ENCODE measurements at regions not wholly inside any gene's neighbourhood (a gene's known extent, or its start where the extent isn't known, plus 50 kb on each side); places are given as distances from the start of the nearest gene placed in this dataset.

DNA sequence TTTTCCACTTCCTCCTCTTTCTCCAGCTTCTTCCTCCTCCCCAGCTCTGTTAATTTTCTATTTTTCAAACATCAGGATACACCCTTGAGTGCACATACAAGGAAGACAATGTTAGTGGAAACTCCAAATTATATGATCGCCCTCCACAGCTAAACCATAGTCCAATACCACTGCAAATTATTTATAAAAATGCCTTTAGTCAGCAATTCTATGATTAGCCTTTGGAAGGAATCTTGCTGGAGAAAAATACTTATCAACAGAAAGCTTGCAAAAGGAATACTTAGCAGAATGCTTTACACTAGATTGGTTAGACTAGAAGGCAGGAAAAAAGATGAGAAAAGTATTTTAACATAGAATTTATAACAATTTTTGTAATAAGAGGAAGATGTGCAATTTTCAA lies 178.9 kb downstream of the FAM124B start:
- WGBS, 2 experiments (ENCODE audit: extremely low coverage in 1 of 2, insufficient coverage in 1 of 2, insufficient read length in 1 of 2, insufficient replicate concordance in 2 of 2, low coverage in 1 of 2, low lambda C conversion rate in 2 of 2, missing lambda C conversion rate in 1 of 2), result 48% methylated on average over 1 of the region's 1 CpG; no CpG with 5 or more reads in 1 of the 2 experiments
- Histone ChIP-seq H3K36me3 (ENCODE audit: control insufficient read depth in 2 of 4, insufficient read depth in 4 of 4, low read length in 3 of 4) (no peaks in the 10 kb centered on the region), H3K4me1 (replicated peaks in 1 of 4; ENCODE audit: control insufficient read depth in 3 of 4, insufficient read depth in 4 of 4, low read length in 3 of 4) (peaks cover 0 to 8% (median 4%) of the 10 kb centered on the region in 4 experiments; a peak in 4 of 7 replicates), H4K20me1 (replicated peaks in 1 of 2; ENCODE audit: control insufficient read depth in 1 of 2, insufficient read depth in 2 of 2, low read length in 2 of 2) (no peaks in the 10 kb centered on the region), H3K56ac (replicated peaks; ENCODE audit: insufficient read length, low read depth, low read length) (no peak overlapping the region), H4K91ac (replicated peaks; ENCODE audit: insufficient read length, low read length) (no peak overlapping the region), H3K18ac (ENCODE audit: extremely low read depth, low read length) (no peak overlapping the region), H3K9me3 (ENCODE audit: insufficient read depth in 2 of 2, low read depth in 1 of 2, low read length in 1 of 2) (no peaks in the 10 kb centered on the region), H2BK5ac (ENCODE audit: low read depth, low read length) (no peak overlapping the region), H3K23me2 (ENCODE audit: low read depth, low read length) (no peaks in the 10 kb centered on the region), H2BK12ac (ENCODE audit: low read depth, low read length) (no peak overlapping the region), H3K9ac (replicated peaks in 1 of 4; ENCODE audit: extremely low read depth in 1 of 4, low read depth in 3 of 4, low read length in 3 of 4) (no peak overlapping the region), H2AFZ (ENCODE audit: low read length) (peak overlapping the region; percentile 99; the same call in 1 of the 2 replicates), H2BK20ac (ENCODE audit: low read length) (no peak overlapping the region), H3K14ac (ENCODE audit: insufficient read length) (no peak overlapping the region), H3K23ac (ENCODE audit: insufficient read length) (no peak overlapping the region), H3K4ac (replicated peaks; ENCODE audit: insufficient read length, low read depth, low read length) (no peak overlapping the region), H2BK15ac (ENCODE audit: low read length) (no peak overlapping the region), H3K4me3 (ENCODE audit: extremely low read depth in 1 of 4, insufficient read depth in 2 of 4, low read depth in 3 of 4, low read length in 4 of 4) (no peak overlapping the region), H3K27ac (ENCODE audit: low read depth, low read length) (no peak overlapping the region), H2AK5ac (ENCODE audit: low read depth, low read length) (no peak overlapping the region), H4K8ac (ENCODE audit: extremely low read depth, insufficient read depth, low read length) (no peak overlapping the region), H4K5ac (ENCODE audit: insufficient read length, low read depth, low read length) (no peak overlapping the region), H3K27me3 (replicated peaks in 1 of 4; ENCODE audit: control insufficient read depth in 3 of 4, extremely low read depth in 1 of 4, insufficient read depth in 3 of 4, low read length in 3 of 4) (no peaks in the 10 kb centered on the region; a peak in 1 of 7 replicates), H3K79me1 (ENCODE audit: low read depth, low read length) (no peaks in the 10 kb centered on the region), H3K79me2 (ENCODE audit: control insufficient read depth in 1 of 2, insufficient read depth in 2 of 2, low read length in 2 of 2) (no peaks in the 10 kb centered on the region), H2BK120ac (replicated peaks; ENCODE audit: low read depth, low read length) (no peak overlapping the region), H3K4me2 (ENCODE audit: insufficient read depth in 1 of 2, low read depth in 2 of 2, low read length in 2 of 2) (no peak overlapping the region)
- ChIA-PET POLR2A (ENCODE audit: partially characterized antibody) (no interaction called here), CTCF (ENCODE audit: partially characterized antibody) (interaction anchor here (0.7 to 1.4 kb wide), 3 partner anchors 38 to 230 kb away, joined by 3 to 5 read pairs (median 4); no protein-coding TSS in a partner anchor)
- FAIRE-seq (no peak), DNase-seq (ENCODE audit: low read depth in 1 of 2, low spot score in 2 of 2) (no peak)
- no peak for TF ChIP-seq SP4 (IDR thresholded peaks at IDR 0.05; ENCODE audit: low read length)
- TF ChIP-seq TBP (IDR thresholded peaks at IDR 0.05; ENCODE audit: low read depth, low read length), result no peak
- no peak for TF ChIP-seq GTF2F1 (IDR thresholded peaks at IDR 0.05; ENCODE audit: borderline replicate concordance, low read depth, low read length)
- TF ChIP-seq, protein P1, sequence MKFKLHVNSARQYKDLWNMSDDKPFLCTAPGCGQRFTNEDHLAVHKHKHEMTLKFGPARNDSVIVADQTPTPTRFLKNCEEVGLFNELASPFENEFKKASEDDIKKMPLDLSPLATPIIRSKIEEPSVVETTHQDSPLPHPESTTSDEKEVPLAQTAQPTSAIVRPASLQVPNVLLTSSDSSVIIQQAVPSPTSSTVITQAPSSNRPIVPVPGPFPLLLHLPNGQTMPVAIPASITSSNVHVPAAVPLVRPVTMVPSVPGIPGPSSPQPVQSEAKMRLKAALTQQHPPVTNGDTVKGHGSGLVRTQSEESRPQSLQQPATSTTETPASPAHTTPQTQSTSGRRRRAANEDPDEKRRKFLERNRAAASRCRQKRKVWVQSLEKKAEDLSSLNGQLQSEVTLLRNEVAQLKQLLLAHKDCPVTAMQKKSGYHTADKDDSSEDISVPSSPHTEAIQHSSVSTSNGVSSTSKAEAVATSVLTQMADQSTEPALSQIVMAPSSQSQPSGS (IDR thresholded peaks at IDR 0.05; ENCODE audit: low read length), result no peak
- no peak for TF ChIP-seq EGR1 (IDR thresholded peaks at IDR 0.05; ENCODE audit: borderline replicate concordance, low read depth, low read length)
